IMR-90 (cell line): ENCODE measurements at regions not wholly inside any gene's neighbourhood (a gene's known extent, or its start where the extent isn't known, plus 50 kb on each side); places are given as distances from the start of the nearest gene placed in this dataset.

Source experiments
- ATAC-seq: fragments of 200-7000 bp; cut with Tn5 transposase; 2 replicates; pipeline ENCODE4 v1.9.1; 2020; ENCODE audit warnings: low read depth, mild to moderate bottlenecking, moderate library complexity
- BruUV-seq: library from RNA; stranded (reverse); fragments of 400-500 nt; replicated peaks from 2 replicates; lab custom pipeline; 2021; lab: Mats Ljungman, UMichigan
- CTCF ChIA-PET: fragments of 300-600 bp; formaldehyde crosslinking; extraction: SDS; loops from one replicate; lab custom pipeline; 2021; ENCODE audit warnings: antibody characterized with exemption; lab: Yijun Ruan, JAX
- POLR2A ChIA-PET: fragments of 300-600 bp; sonication (Branson Sonifier 250); formaldehyde crosslinking; loops from one replicate; lab custom pipeline; 2022; ENCODE audit warnings: antibody characterized with exemption; ENCODE audit not compliant: unreplicated experiment; lab: Charles Lee
- DNase-seq: peaks from one replicate; pipeline ENCODE4 v3.0.0; 2013
- H2AFZ ChIP-seq: replicated peaks from 2 replicates; pipeline ENCODE3; 2013; ENCODE audit warnings: low read length, mild to moderate bottlenecking; ENCODE audit not compliant: poor library complexity
- H2AK5ac ChIP-seq: 2 replicates; pipeline ENCODE4 v1.6.1; 2013; ENCODE audit warnings: low read depth, low read length, inconsistent platforms
- H2AK9ac ChIP-seq: replicated peaks from 2 replicates; pipeline ENCODE3; 2013; ENCODE audit warnings: mild to moderate bottlenecking, low read depth, low read length, moderate library complexity; ENCODE audit not compliant: poor library complexity
- H2BK120ac ChIP-seq: 2 replicates; pipeline ENCODE4 v1.6.1; 2013; ENCODE audit warnings: low read depth, low read length, inconsistent platforms
- H2BK15ac ChIP-seq: 3 replicates; pipeline ENCODE4 v1.6.1; 2013; ENCODE audit warnings: low read depth, low read length, inconsistent platforms
- H2BK20ac ChIP-seq: 2 replicates; pipeline ENCODE4 v1.6.1; 2013; ENCODE audit warnings: low read depth, mild to moderate bottlenecking, inconsistent platforms, low read length, moderate library complexity
- H2BK5ac ChIP-seq: 2 replicates; pipeline ENCODE4 v1.6.1; 2013; ENCODE audit warnings: mild to moderate bottlenecking, low read depth, low read length, inconsistent platforms; ENCODE audit not compliant: poor library complexity, severe bottlenecking
- H3K14ac ChIP-seq: replicated peaks from 2 replicates; pipeline ENCODE4 v1.6.1; 2013; ENCODE audit warnings: low read depth, low read length, inconsistent platforms
- H3K18ac ChIP-seq: 2 replicates; pipeline ENCODE4 v1.6.1; 2013; ENCODE audit warnings: low read depth, low read length, control low read depth
- H3K23ac ChIP-seq: 2 replicates; pipeline ENCODE4 v1.6.1; 2013; ENCODE audit warnings: low read depth, low read length, inconsistent platforms
- H3K27ac ChIP-seq: 2 replicates; pipeline ENCODE4 v1.5.1; 2013; ENCODE audit warnings: mild to moderate bottlenecking, control low read depth, low read length; ENCODE audit not compliant: insufficient read depth
- H3K27me3 ChIP-seq: 2 replicates; pipeline ENCODE4 v1.6.1; 2013; ENCODE audit warnings: low read length; ENCODE audit not compliant: control insufficient read depth, insufficient read depth
- H3K36me3 ChIP-seq: 2 replicates; pipeline ENCODE4 v1.6.1; 2013; ENCODE audit warnings: low read length, mixed read lengths; ENCODE audit not compliant: control insufficient read depth, insufficient read depth
- H3K4ac ChIP-seq: 2 replicates; pipeline ENCODE4 v1.6.1; 2013; ENCODE audit warnings: low read depth, low read length, inconsistent platforms
- H3K4me1 ChIP-seq: 2 replicates; pipeline ENCODE4 v1.6.1; 2013; ENCODE audit warnings: low read length, mixed read lengths; ENCODE audit not compliant: control insufficient read depth, insufficient read depth
- H3K4me2 ChIP-seq: 2 replicates; pipeline ENCODE4 v1.6.1; 2013; ENCODE audit warnings: low read depth, mild to moderate bottlenecking, control low read depth, low read length, moderate library complexity
- H3K4me3 ChIP-seq: 2 replicates; pipeline ENCODE4 v1.5.1; 2013; ENCODE audit warnings: low read depth, mild to moderate bottlenecking, control low read depth, low read length, moderate library complexity; ENCODE audit not compliant: insufficient read depth
- H3K56ac ChIP-seq: 2 replicates; pipeline ENCODE4 v1.6.1; 2013; ENCODE audit warnings: low read length, inconsistent platforms; ENCODE audit not compliant: insufficient read depth; ENCODE audit errors: extremely low read depth
- H3K79me1 ChIP-seq, 2 experiments: 2 replicates each; pipeline ENCODE4 v1.6.1; 2013; ENCODE audit warnings: low read length in 2 of 2, inconsistent platforms in 1 of 2, low read depth in 1 of 2
- H3K9ac ChIP-seq: 2 replicates; pipeline ENCODE4 v1.6.1; 2013; ENCODE audit warnings: low read depth, low read length, control low read depth
- H3K9me1 ChIP-seq: 2 replicates; pipeline ENCODE4 v1.6.1; 2013; ENCODE audit warnings: low read length, inconsistent platforms; ENCODE audit not compliant: insufficient read depth
- H3K9me3 ChIP-seq: 2 replicates; pipeline ENCODE4 v1.6.1; 2013; ENCODE audit warnings: low read length; ENCODE audit not compliant: control insufficient read depth, insufficient read depth
- H4K20me1 ChIP-seq: 2 replicates; pipeline ENCODE4 v1.6.1; 2013; ENCODE audit warnings: low read length, inconsistent platforms; ENCODE audit not compliant: insufficient read depth
- H4K5ac ChIP-seq: 2 replicates; pipeline ENCODE4 v1.6.1; 2013; ENCODE audit warnings: mild to moderate bottlenecking, low read depth, low read length, control low read depth
- H4K8ac ChIP-seq, 2 experiments: 2 replicates each; pipeline ENCODE4 v1.6.1; 2013; ENCODE audit warnings: low read depth in 2 of 2, low read length in 2 of 2, control low read depth in 1 of 2, inconsistent platforms in 1 of 2
- H4K91ac ChIP-seq: 2 replicates; pipeline ENCODE4 v1.6.1; 2013; ENCODE audit warnings: low read depth, low read length, inconsistent platforms; ENCODE audit not compliant: insufficient read depth
- FOS ChIP-seq: fragments of 150-350 bp; IDR thresholded peaks from 2 replicates; pipeline ENCODE4 v1.6.1; 2016; ENCODE audit warnings: low read depth, low read length
- RAD21 ChIP-seq: IDR thresholded peaks from 2 replicates; pipeline ENCODE4 v1.6.1; 2012; ENCODE audit warnings: low read length, improper control_type of control experiment
- WGBS, 2 experiments: methylation state at CpG; one replicate each; pipeline versions ENCODE4 v1.1.5 to v1.1.7; 2013; ENCODE audit warnings: missing lambda C conversion rate in 2 of 2; ENCODE audit not compliant: insufficient read length in 1 of 2; ENCODE audit errors: extremely low coverage in 2 of 2; 5-methylcytosine and 5-hydroxymethylcytosine counted together
- dilution Hi-C: fragments of 300-500 bp; cut with HindIII; formaldehyde crosslinking; loops from one replicate; pipeline ENCODE4 v1.14.3; 2018; ENCODE audit warnings: low sequenced_read_pairs; ENCODE audit not compliant: unreplicated experiment
- in situ Hi-C: fragments of 300-500 bp; cut with MboI; formaldehyde crosslinking; loops from 3 replicates; pipeline ENCODE4 v1.14.3; 2019; ENCODE audit warnings: low sequenced_read_pairs, inconsistent platforms, mixed read lengths
- intact Hi-C: fragments of 100-400 bp; cut with micrococcal nuclease; formaldehyde crosslinking; loops from 2 replicates; pipeline ENCODE4 v1.10.0; 2022

GRCh38 chr10:57168611-57169240, 807.7 kb upstream of the ZWINT start:
- H3K23ac ChIP-seq: no peak overlapping the region
- dilution Hi-C loops: no loop called here
- no peak overlapping the region for H2BK20ac ChIP-seq
- DNase-seq (no peak), ATAC-seq (no peak)
- ChIA-PET CTCF (no interaction called here), POLR2A (no interaction called here)
- no peak overlapping the region for H2AK9ac ChIP-seq
- in situ Hi-C loops: no loop called here
- WGBS, 2 experiments: 80% methylated on average over 1 of the region's 4 CpGs; no CpG with 5 or more reads in 1 of the 2 experiments
- intact Hi-C loops: no loop called here
- no peak overlapping the region for H4K5ac ChIP-seq
- no peak overlapping the region for H3K4ac ChIP-seq
- H4K91ac ChIP-seq: no peak overlapping the region
- H3K4me1 ChIP-seq: no peaks in the 10 kb centered on the region
- H2BK120ac ChIP-seq: no peak overlapping the region
- no peak overlapping the region for H2AK5ac ChIP-seq
- H3K9me1 ChIP-seq: no peaks in the 10 kb centered on the region
- H3K4me3 ChIP-seq: no peak overlapping the region
- H4K8ac ChIP-seq: no peak overlapping the region
- H3K79me1 ChIP-seq: no peaks in the 10 kb centered on the region
- no peak overlapping the region for H2BK5ac ChIP-seq
- TF ChIP-seq RAD21 (no peak), FOS (no peak)
- no peak overlapping the region for H2BK15ac ChIP-seq
- H3K9me3 ChIP-seq: peaks cover 5% of the 10 kb centered on the region
- no peak overlapping the region for H2AFZ ChIP-seq
- H3K4me2 ChIP-seq: no peak overlapping the region
- H3K56ac ChIP-seq: no peak overlapping the region
- H3K9ac ChIP-seq: no peak overlapping the region
- no peaks in the 10 kb centered on the region for H3K36me3 ChIP-seq
- no peak overlapping the region for H3K14ac ChIP-seq
- H3K27me3 ChIP-seq: no peaks in the 10 kb centered on the region
- H4K20me1 ChIP-seq: no peaks in the 10 kb centered on the region
- BruUV-seq: no TSS peak
- no peak overlapping the region for H3K18ac ChIP-seq
- no peak overlapping the region for H3K27ac ChIP-seq
